ENCODE measurements at regions not wholly inside any gene's neighbourhood (a gene's known extent, or its start where the extent isn't known, plus 50 kb on each side); places are given as distances from the start of the nearest gene placed in this dataset.

GRCh38 chr22:48973694-48974041, 854.0 kb downstream of the BRD1 start:
- peaks cover under 1 to 5% of the 10 kb centered on the region in 2 donors for H3K27me3 ChIP-seq (ENCODE audit: control insufficient read depth in 1 of 2, insufficient read depth in 2 of 2, low read length in 2 of 2)
- H3K4me1 ChIP-seq (ENCODE audit: control insufficient read depth in 1 of 2, insufficient read depth in 2 of 2, low read length in 2 of 2) = no peaks in the 10 kb centered on the region
- no peak overlapping the region for H3K9ac ChIP-seq (ENCODE audit: low read depth in 1 of 2, low read length in 2 of 2)
- H3K36me3 ChIP-seq (ENCODE audit: control insufficient read depth in 1 of 2, insufficient read depth in 2 of 2, low read length in 2 of 2) = no peaks in the 10 kb centered on the region
- no peak overlapping the region for H3K27ac ChIP-seq (ENCODE audit: low read depth, low read length)
- H3K4me3 ChIP-seq (ENCODE audit: low read depth in 1 of 2, low read length in 2 of 2) = no peak overlapping the region
- no peaks in the 10 kb centered on the region for H3K9me3 ChIP-seq (ENCODE audit: control insufficient read depth in 1 of 2, low read length in 2 of 2)

GRCh38 chr22:48972979-48973693, 854.5 kb downstream of the BRD1 start:
- no peak overlapping the region for H3K9ac ChIP-seq (ENCODE audit: low read depth in 1 of 2, low read length in 2 of 2)
- H3K4me1 ChIP-seq (ENCODE audit: control insufficient read depth in 1 of 2, insufficient read depth in 2 of 2, low read length in 2 of 2) = no peaks in the 10 kb centered on the region
- no peak overlapping the region for H3K27ac ChIP-seq (ENCODE audit: low read depth, low read length)
- no peak overlapping the region for H3K4me3 ChIP-seq (ENCODE audit: low read depth in 1 of 2, low read length in 2 of 2)
- H3K36me3 ChIP-seq (ENCODE audit: control insufficient read depth in 1 of 2, insufficient read depth in 2 of 2, low read length in 2 of 2) = no peaks in the 10 kb centered on the region
- peaks cover 5% of the 10 kb centered on the region in 2 donors for H3K27me3 ChIP-seq (ENCODE audit: control insufficient read depth in 1 of 2, insufficient read depth in 2 of 2, low read length in 2 of 2)
- no peaks in the 10 kb centered on the region for H3K9me3 ChIP-seq (ENCODE audit: control insufficient read depth in 1 of 2, low read length in 2 of 2)

GRCh38 chr22:48968201-48968959, 859.3 kb downstream of the BRD1 start:
- H3K4me3 ChIP-seq (ENCODE audit: low read depth in 1 of 2, low read length in 2 of 2) = no peak overlapping the region
- no peaks in the 10 kb centered on the region for H3K4me1 ChIP-seq (ENCODE audit: control insufficient read depth in 1 of 2, insufficient read depth in 2 of 2, low read length in 2 of 2)
- H3K36me3 ChIP-seq (ENCODE audit: control insufficient read depth in 1 of 2, insufficient read depth in 2 of 2, low read length in 2 of 2) = no peaks in the 10 kb centered on the region
- no peak overlapping the region for H3K27ac ChIP-seq (ENCODE audit: low read depth, low read length)
- H3K27me3 ChIP-seq (ENCODE audit: control insufficient read depth in 1 of 2, insufficient read depth in 2 of 2, low read length in 2 of 2) = peaks cover 5% of the 10 kb centered on the region in 2 donors
- no peak overlapping the region for H3K9ac ChIP-seq (ENCODE audit: low read depth in 1 of 2, low read length in 2 of 2)
- H3K9me3 ChIP-seq (ENCODE audit: control insufficient read depth in 1 of 2, low read length in 2 of 2) = no peaks in the 10 kb centered on the region

- Histone ChIP-seq H3K9me3 (ENCODE audit: control insufficient read depth in 1 of 2, low read length in 2 of 2) (no peaks in the 10 kb centered on the region), H3K27ac (ENCODE audit: low read depth, low read length) (no peak overlapping the region), H3K9ac (ENCODE audit: low read depth in 1 of 2, low read length in 2 of 2) (no peak overlapping the region), H3K4me1 (ENCODE audit: control insufficient read depth in 1 of 2, insufficient read depth in 2 of 2, low read length in 2 of 2) (no peaks in the 10 kb centered on the region), H3K36me3 (ENCODE audit: control insufficient read depth in 1 of 2, insufficient read depth in 2 of 2, low read length in 2 of 2) (no peaks in the 10 kb centered on the region), H3K4me3 (ENCODE audit: low read depth in 1 of 2, low read length in 2 of 2) (no peak overlapping the region), H3K27me3 (ENCODE audit: control insufficient read depth in 1 of 2, insufficient read depth in 2 of 2, low read length in 2 of 2) (peaks cover 0 to 6% of the 10 kb centered on the region in 2 donors)
Measured at GRCh38 chr22:48963405-48963804, 864.3 kb downstream of the BRD1 start.

- no peak overlapping the region for H3K27ac ChIP-seq (ENCODE audit: low read depth, low read length)
- no peak overlapping the region for H3K4me3 ChIP-seq (ENCODE audit: low read depth in 1 of 2, low read length in 2 of 2)
- H3K4me1 ChIP-seq (ENCODE audit: control insufficient read depth in 1 of 2, insufficient read depth in 2 of 2, low read length in 2 of 2) = no peaks in the 10 kb centered on the region
- peaks cover 0 to 4% of the 10 kb centered on the region in 2 donors for H3K27me3 ChIP-seq (ENCODE audit: control insufficient read depth in 1 of 2, insufficient read depth in 2 of 2, low read length in 2 of 2)
- no peaks in the 10 kb centered on the region for H3K9me3 ChIP-seq (ENCODE audit: control insufficient read depth in 1 of 2, low read length in 2 of 2)
- H3K9ac ChIP-seq (ENCODE audit: low read depth in 1 of 2, low read length in 2 of 2) = no peak overlapping the region
- no peaks in the 10 kb centered on the region for H3K36me3 ChIP-seq (ENCODE audit: control insufficient read depth in 1 of 2, insufficient read depth in 2 of 2, low read length in 2 of 2)
Measured at GRCh38 chr22:48961705-48962104, 866.0 kb downstream of the BRD1 start.

GRCh38 chr22:48960980-48961660, 866.6 kb downstream of the BRD1 start:
- H3K9me3 ChIP-seq (ENCODE audit: control insufficient read depth in 1 of 2, low read length in 2 of 2) = no peaks in the 10 kb centered on the region
- no peak overlapping the region for H3K9ac ChIP-seq (ENCODE audit: low read depth in 1 of 2, low read length in 2 of 2)
- H3K27ac ChIP-seq (ENCODE audit: low read depth, low read length) = no peak overlapping the region
- H3K36me3 ChIP-seq (ENCODE audit: control insufficient read depth in 1 of 2, insufficient read depth in 2 of 2, low read length in 2 of 2) = no peaks in the 10 kb centered on the region
- no peaks in the 10 kb centered on the region for H3K4me1 ChIP-seq (ENCODE audit: control insufficient read depth in 1 of 2, insufficient read depth in 2 of 2, low read length in 2 of 2)
- H3K27me3 ChIP-seq (ENCODE audit: control insufficient read depth in 1 of 2, insufficient read depth in 2 of 2, low read length in 2 of 2) = peaks cover 0 to 4% of the 10 kb centered on the region in 2 donors
- H3K4me3 ChIP-seq (ENCODE audit: low read depth in 1 of 2, low read length in 2 of 2) = no peak overlapping the region

GRCh38 chr22:48960576-48960975, 867.1 kb downstream of the BRD1 start:
- Histone ChIP-seq H3K27me3 (ENCODE audit: control insufficient read depth in 1 of 2, insufficient read depth in 2 of 2, low read length in 2 of 2) (peaks cover 0 to 4% of the 10 kb centered on the region in 2 donors), H3K9me3 (ENCODE audit: control insufficient read depth in 1 of 2, low read length in 2 of 2) (no peaks in the 10 kb centered on the region), H3K27ac (ENCODE audit: low read depth, low read length) (no peak overlapping the region), H3K4me1 (ENCODE audit: control insufficient read depth in 1 of 2, insufficient read depth in 2 of 2, low read length in 2 of 2) (no peaks in the 10 kb centered on the region), H3K4me3 (ENCODE audit: low read depth in 1 of 2, low read length in 2 of 2) (no peak overlapping the region), H3K36me3 (ENCODE audit: control insufficient read depth in 1 of 2, insufficient read depth in 2 of 2, low read length in 2 of 2) (no peaks in the 10 kb centered on the region), H3K9ac (ENCODE audit: low read depth in 1 of 2, low read length in 2 of 2) (no peak overlapping the region)

GRCh38 chr22:48959496-48959895, 868.2 kb downstream of the BRD1 start:
- Histone ChIP-seq H3K9me3 (ENCODE audit: control insufficient read depth in 1 of 2, low read length in 2 of 2) (no peaks in the 10 kb centered on the region), H3K27me3 (ENCODE audit: control insufficient read depth in 1 of 2, insufficient read depth in 2 of 2, low read length in 2 of 2) (peaks cover 0 to 4% of the 10 kb centered on the region in 2 donors), H3K4me3 (ENCODE audit: low read depth in 1 of 2, low read length in 2 of 2) (no peak overlapping the region), H3K9ac (ENCODE audit: low read depth in 1 of 2, low read length in 2 of 2) (no peak overlapping the region), H3K36me3 (ENCODE audit: control insufficient read depth in 1 of 2, insufficient read depth in 2 of 2, low read length in 2 of 2) (no peaks in the 10 kb centered on the region), H3K4me1 (ENCODE audit: control insufficient read depth in 1 of 2, insufficient read depth in 2 of 2, low read length in 2 of 2) (no peaks in the 10 kb centered on the region), H3K27ac (ENCODE audit: low read depth, low read length) (no peak overlapping the region)

- H3K9me3 ChIP-seq (ENCODE audit: control insufficient read depth in 1 of 2, low read length in 2 of 2) = no peaks in the 10 kb centered on the region
- no peak overlapping the region for H3K27ac ChIP-seq (ENCODE audit: low read depth, low read length)
- H3K9ac ChIP-seq (ENCODE audit: low read depth in 1 of 2, low read length in 2 of 2) = no peak overlapping the region
- H3K36me3 ChIP-seq (ENCODE audit: control insufficient read depth in 1 of 2, insufficient read depth in 2 of 2, low read length in 2 of 2) = no peaks in the 10 kb centered on the region
- no peaks in the 10 kb centered on the region for H3K4me1 ChIP-seq (ENCODE audit: control insufficient read depth in 1 of 2, insufficient read depth in 2 of 2, low read length in 2 of 2)
- peaks cover 0 to 4% of the 10 kb centered on the region in 2 donors for H3K27me3 ChIP-seq (ENCODE audit: control insufficient read depth in 1 of 2, insufficient read depth in 2 of 2, low read length in 2 of 2)
- no peak overlapping the region for H3K4me3 ChIP-seq (ENCODE audit: low read depth in 1 of 2, low read length in 2 of 2)
Measured at GRCh38 chr22:48957987-48958321, 869.7 kb downstream of the BRD1 start.

GRCh38 chr22:48957311-48957986, 870.2 kb downstream of the BRD1 start:
- H3K9ac ChIP-seq (ENCODE audit: low read depth in 1 of 2, low read length in 2 of 2) = no peak overlapping the region
- no peaks in the 10 kb centered on the region for H3K9me3 ChIP-seq (ENCODE audit: control insufficient read depth in 1 of 2, low read length in 2 of 2)
- no peak overlapping the region for H3K4me3 ChIP-seq (ENCODE audit: low read depth in 1 of 2, low read length in 2 of 2)
- H3K36me3 ChIP-seq (ENCODE audit: control insufficient read depth in 1 of 2, insufficient read depth in 2 of 2, low read length in 2 of 2) = no peaks in the 10 kb centered on the region
- H3K4me1 ChIP-seq (ENCODE audit: control insufficient read depth in 1 of 2, insufficient read depth in 2 of 2, low read length in 2 of 2) = no peaks in the 10 kb centered on the region
- H3K27me3 ChIP-seq (ENCODE audit: control insufficient read depth in 1 of 2, insufficient read depth in 2 of 2, low read length in 2 of 2) = peaks cover 0 to 4% of the 10 kb centered on the region in 2 donors
- no peak overlapping the region for H3K27ac ChIP-seq (ENCODE audit: low read depth, low read length)

Measured in duodenal mucosa (tissue), 2 donors.